Osteocyte (in vitro differentiated cells): ENCODE measurements at regions not wholly inside any gene's neighbourhood (a gene's known extent, or its start where the extent isn't known, plus 50 kb on each side); places are given as distances from the start of the nearest gene placed in this dataset.

Source experiments
- DNase-seq: peaks from one replicate; pipeline ENCODE4 v3.0.0; 2021; ENCODE audit warnings: mixed read lengths; ENCODE audit not compliant: unreplicated experiment; ENCODE audit errors: extremely low spot score
- H3K27ac Mint-ChIP-seq: one replicate; pipeline ENCODE4 v1.8.0; 2021; ENCODE audit warnings: mild to moderate bottlenecking, mixed read lengths; ENCODE audit not compliant: unreplicated experiment
- H3K27me3 Mint-ChIP-seq: one replicate; pipeline ENCODE4 v1.8.0; 2021; ENCODE audit warnings: mixed read lengths; ENCODE audit not compliant: unreplicated experiment
- H3K36me3 Mint-ChIP-seq: one replicate; pipeline ENCODE4 v1.8.0; 2021; ENCODE audit warnings: mixed read lengths; ENCODE audit not compliant: unreplicated experiment
- H3K4me1 Mint-ChIP-seq: one replicate; pipeline ENCODE4 v1.8.0; 2021; ENCODE audit warnings: mixed read lengths; ENCODE audit not compliant: unreplicated experiment
- H3K4me3 Mint-ChIP-seq: one replicate; pipeline ENCODE4 v1.8.0; 2021; ENCODE audit warnings: mild to moderate bottlenecking, moderate library complexity, mixed read lengths; ENCODE audit not compliant: unreplicated experiment
- H3K9me3 Mint-ChIP-seq: one replicate; pipeline ENCODE4 v1.8.0; 2021; ENCODE audit warnings: mixed read lengths; ENCODE audit not compliant: unreplicated experiment
- TF ChIP-seq, protein P1 (sequence below): fragments of 200-600 bp; sonication (generic); IDR thresholded peaks from 2 replicates; pipeline ENCODE4 v1.5.0; 2021; ENCODE audit warnings: antibody characterized with exemption, mild to moderate bottlenecking, moderate library complexity

DNA sequence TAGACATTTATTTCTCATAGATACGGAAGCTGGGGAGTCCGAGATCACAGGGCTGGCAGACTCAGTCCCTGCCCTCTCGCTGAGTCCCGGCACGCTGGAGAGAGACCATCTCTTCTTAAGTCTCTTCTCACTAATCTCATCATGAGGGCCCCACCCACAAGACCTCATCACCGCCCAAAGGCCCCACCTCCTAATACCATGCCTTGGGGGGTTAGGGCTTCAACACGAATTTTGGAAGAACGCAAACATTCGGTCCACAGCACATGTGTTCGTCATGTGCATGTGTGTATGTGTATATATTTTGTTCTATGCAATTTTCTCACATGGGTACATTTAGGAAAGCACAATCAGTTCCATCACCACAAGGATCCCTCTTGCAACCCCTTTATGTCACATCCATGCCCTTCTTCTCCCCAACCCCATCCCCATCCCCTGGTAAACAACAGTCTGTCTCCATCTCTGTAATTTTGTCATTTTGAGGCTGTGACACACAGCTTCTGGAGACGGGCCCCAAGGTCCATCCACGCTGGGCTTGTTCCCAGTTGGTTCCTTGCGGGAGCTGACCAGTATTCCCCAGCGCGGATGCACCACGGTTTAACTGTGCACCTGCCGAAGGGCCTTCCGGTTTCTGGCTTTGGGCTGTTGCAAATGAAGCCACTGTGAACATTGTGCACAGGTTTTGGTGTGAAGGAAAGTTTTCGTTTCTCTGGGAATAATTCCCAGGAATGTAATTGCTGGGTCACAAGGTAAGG is 317.5 kb upstream of the DIO3 start:
- peak; percentile 75 for DNase-seq

DNA sequence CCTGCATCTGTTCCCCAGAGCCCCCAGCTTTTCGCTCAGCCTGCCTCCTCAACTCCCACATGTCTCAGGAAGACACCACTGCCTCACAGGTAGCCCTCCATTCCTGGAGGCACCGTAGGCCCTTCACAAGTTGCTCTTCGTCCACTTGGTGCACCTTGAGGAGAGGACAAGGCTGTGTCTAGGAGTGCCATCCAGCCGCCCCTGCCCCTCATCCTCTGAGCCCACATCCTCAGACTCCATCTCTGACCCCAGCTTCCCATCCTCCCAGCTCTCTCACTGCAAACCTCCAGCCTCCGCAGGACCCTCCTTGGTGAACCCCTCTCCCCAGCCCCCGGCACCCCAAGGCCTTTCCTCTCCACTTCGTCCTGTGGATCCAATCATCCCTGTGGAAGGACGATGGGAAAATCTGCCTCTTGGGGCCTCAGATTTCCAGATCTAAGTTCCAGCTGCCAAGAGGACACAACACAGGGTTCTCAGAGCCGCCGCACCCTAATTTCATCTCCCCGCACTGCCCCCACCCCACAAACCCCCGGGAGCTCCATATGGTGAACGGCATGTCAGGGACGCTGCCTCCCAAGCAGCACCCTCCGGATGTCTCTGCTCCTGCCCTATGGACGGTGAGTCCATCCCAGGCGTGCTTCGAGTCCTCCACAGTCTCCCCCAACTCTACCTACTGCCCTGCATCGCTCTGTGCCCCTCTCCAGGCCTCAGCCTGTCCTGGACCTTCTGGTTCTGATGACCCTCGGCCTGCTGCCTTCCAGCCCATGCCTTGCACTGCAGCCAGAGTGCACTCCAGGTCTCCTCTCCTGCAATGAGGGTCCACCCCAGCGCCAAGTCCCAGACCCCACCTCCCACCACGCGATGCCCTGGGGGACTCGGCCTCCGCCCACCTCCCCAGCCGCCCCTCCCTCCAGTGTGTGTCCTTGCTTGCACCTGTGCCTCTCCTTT is 314.1 kb upstream of the DIO3 start:
- Mint-ChIP-seq H3K4me3 (no peak overlapping the region), H3K4me1 (no peaks in the 10 kb centered on the region), H3K27ac (no peak overlapping the region), H3K27me3 (peaks cover 6% of the 10 kb centered on the region), H3K9me3 (no peaks in the 10 kb centered on the region), H3K36me3 (no peaks in the 10 kb centered on the region)
- DNase-seq, result peak; percentile 81
- TF ChIP-seq, protein P1, sequence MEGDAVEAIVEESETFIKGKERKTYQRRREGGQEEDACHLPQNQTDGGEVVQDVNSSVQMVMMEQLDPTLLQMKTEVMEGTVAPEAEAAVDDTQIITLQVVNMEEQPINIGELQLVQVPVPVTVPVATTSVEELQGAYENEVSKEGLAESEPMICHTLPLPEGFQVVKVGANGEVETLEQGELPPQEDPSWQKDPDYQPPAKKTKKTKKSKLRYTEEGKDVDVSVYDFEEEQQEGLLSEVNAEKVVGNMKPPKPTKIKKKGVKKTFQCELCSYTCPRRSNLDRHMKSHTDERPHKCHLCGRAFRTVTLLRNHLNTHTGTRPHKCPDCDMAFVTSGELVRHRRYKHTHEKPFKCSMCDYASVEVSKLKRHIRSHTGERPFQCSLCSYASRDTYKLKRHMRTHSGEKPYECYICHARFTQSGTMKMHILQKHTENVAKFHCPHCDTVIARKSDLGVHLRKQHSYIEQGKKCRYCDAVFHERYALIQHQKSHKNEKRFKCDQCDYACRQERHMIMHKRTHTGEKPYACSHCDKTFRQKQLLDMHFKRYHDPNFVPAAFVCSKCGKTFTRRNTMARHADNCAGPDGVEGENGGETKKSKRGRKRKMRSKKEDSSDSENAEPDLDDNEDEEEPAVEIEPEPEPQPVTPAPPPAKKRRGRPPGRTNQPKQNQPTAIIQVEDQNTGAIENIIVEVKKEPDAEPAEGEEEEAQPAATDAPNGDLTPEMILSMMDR, result no peak

More for the DNA sequence above, 317.5 kb upstream of the DIO3 start:
- peaks cover 3% of the 10 kb centered on the region for H3K9me3 Mint-ChIP-seq
- H3K36me3 Mint-ChIP-seq, result no peaks in the 10 kb centered on the region
- peaks cover 14% of the 10 kb centered on the region for H3K27me3 Mint-ChIP-seq
- TF ChIP-seq, protein P1, result no peak
- H3K27ac Mint-ChIP-seq, result no peak overlapping the region
- no peaks in the 10 kb centered on the region for H3K4me1 Mint-ChIP-seq
- H3K4me3 Mint-ChIP-seq, result no peak overlapping the region

DNA sequence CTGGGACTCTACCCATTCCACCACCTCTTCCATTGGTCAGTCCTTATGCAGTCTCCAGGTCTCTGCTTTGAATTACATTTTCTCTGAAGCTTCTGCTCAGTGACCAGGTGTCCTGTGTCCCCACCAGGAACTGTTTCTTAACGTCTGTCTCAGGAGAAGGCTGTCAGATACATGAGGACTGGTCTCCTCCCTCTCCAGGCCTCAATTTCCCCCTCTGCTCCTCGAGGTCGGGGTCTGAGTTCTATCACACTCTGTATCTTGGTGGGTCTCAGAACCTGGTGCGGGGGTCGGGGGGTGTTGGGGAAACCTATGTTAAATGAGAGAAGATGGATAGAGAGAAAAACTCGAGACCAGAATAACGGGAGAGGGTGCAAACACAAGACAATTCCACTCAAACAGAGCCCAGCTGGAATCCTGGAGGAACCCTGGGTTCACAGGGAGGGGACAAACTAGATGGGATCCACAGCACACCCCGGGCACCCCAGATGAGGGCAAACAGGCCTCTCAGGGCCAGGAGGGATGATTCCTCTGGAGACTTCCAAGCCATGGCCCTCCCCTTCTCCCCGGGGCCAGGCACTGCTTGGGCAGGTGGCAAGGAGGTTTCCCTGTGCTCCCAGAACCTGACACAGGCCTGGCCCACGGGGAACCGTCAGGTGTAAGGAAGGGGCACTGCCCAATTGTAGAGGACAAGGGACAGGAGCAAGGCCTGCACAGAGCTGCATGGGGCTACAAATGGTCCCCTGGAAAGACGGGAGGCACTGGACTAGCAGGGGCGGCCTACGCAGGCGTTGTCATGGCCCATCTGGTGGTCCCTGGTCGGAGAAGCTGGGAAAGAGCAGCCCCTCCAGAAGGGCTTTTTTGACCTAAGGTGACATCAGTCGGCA is 313.2 kb upstream of the DIO3 start:
- peaks cover 6% of the 10 kb centered on the region for H3K27me3 Mint-ChIP-seq
- H3K4me1 Mint-ChIP-seq, result no peaks in the 10 kb centered on the region
- no peaks in the 10 kb centered on the region for H3K9me3 Mint-ChIP-seq
- no peak overlapping the region for H3K27ac Mint-ChIP-seq
- peak; percentile 63 for DNase-seq
- H3K4me3 Mint-ChIP-seq, result no peak overlapping the region
- H3K36me3 Mint-ChIP-seq, result no peaks in the 10 kb centered on the region
- TF ChIP-seq, protein P1, result no peak

DNA sequence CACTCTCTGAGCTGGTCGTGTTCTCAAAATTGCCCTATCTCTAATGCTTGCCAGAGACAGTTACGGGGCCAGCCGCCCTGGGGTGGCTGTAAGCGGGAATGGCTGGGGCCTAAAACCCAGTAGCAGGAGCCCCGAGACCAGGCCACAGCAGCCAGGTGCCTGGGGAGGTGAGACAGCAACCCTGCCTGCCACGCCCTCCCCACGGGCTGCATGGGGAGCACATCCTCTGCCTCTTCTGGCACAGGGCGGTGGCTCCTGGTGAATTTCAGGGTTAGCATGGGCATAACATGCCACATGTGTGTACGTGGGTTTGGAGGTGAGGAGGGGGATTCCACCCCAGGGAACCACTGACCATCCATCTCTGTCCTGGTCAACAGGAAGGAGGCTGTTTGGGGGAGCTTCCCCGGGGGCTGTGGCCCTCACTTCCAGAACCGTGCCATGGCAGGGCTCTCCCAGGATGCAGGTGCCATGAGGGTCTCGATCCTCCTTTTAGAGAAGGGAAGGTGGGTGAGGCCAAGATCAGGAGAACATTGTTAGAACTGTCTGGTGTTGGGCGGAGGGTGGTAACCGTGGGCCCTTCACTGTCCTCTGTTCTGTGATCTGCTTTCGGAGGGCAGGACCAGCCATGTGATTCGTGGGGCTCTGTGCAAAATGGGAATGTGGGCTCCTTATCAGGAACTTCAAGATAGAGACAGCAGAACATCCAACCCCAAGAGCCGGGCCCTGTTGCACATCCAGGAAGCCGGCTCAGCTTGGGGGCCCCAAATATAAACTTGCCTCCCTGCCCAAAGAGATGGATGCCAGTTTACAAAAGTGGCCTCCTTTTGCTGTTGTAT is 312.2 kb upstream of the DIO3 start:
- H3K27me3 Mint-ChIP-seq, result no peaks in the 10 kb centered on the region
- TF ChIP-seq, protein P1, result no peak
- no peak overlapping the region for H3K27ac Mint-ChIP-seq
- no peaks in the 10 kb centered on the region for H3K4me1 Mint-ChIP-seq
- H3K9me3 Mint-ChIP-seq, result no peaks in the 10 kb centered on the region
- no peak overlapping the region for H3K4me3 Mint-ChIP-seq
- peak; percentile 71 for DNase-seq
- H3K36me3 Mint-ChIP-seq, result no peaks in the 10 kb centered on the region
